SK-N-SH (cell line): ENCODE measurements at regions not wholly inside any gene's neighbourhood (a gene's known extent, or its start where the extent isn't known, plus 50 kb on each side); places are given as distances from the start of the nearest gene placed in this dataset.

Experiments used
- CTCF ChIA-PET: fragments of 300-600, 350-600 bp; formaldehyde crosslinking; extraction: SDS; loops from one replicate; lab custom pipeline; 2021; lab: Yijun Ruan, JAX
- POLR2A ChIA-PET: fragments of 350-600 bp; sonication (Branson Sonifier 250); formaldehyde crosslinking; extraction: SDS; loops from one replicate; lab custom pipeline; 2020; ENCODE audit warnings: antibody characterized with exemption, inconsistent platforms; lab: Yijun Ruan, JAX
- DNase-seq: peaks from one replicate; pipeline ENCODE4 v3.0.0; 2012
- H2AFZ ChIP-seq: fragments of 200-600 bp; sonication (generic); 2 replicates; pipeline ENCODE4 v1.8.1; 2016; ENCODE audit warnings: antibody characterized with exemption, mild to moderate bottlenecking, low read depth
- H3F3A ChIP-seq: fragments of 200-600 bp; sonication (generic); replicated peaks from 2 replicates; pipeline ENCODE3; 2016; ENCODE audit warnings: antibody characterized with exemption, mild to moderate bottlenecking; ENCODE audit not compliant: insufficient read depth
- H3K27ac ChIP-seq, 2 experiments: fragments of 200-500 bp in 1 of 2; fragments of 200-600 bp in 1 of 2; sonication (Bioruptor generic) in 1 of 2; sonication (generic), shearing (Covaris generic) in 1 of 2; 2 replicates each; pipeline versions ENCODE4 v1.5.1 to v1.6.1; 2014 to 2016; ENCODE audit warnings: low read depth in 2 of 2, inconsistent platforms in 1 of 2, low read length in 1 of 2, mild to moderate bottlenecking in 1 of 2, mixed read lengths in 1 of 2
- H3K27me3 ChIP-seq: fragments of 200-600 bp; sonication (generic), shearing (Covaris generic); 2 replicates; pipeline ENCODE4 v1.6.1; 2016; ENCODE audit warnings: mixed run types; ENCODE audit not compliant: insufficient read depth
- H3K36me3 ChIP-seq, 2 experiments: fragments of 200-500 bp in 1 of 2; fragments of 200-600 bp in 1 of 2; sonication (Bioruptor generic) in 1 of 2; sonication (generic) in 1 of 2; replicated peaks in 1 of 2; 2 replicates each; pipeline versions ENCODE3 to v1.5.1; 2014 to 2016; ENCODE audit warnings: low read length in 1 of 2, mild to moderate bottlenecking in 1 of 2; ENCODE audit not compliant: insufficient read depth in 2 of 2, control insufficient read depth in 1 of 2
- H3K4me1 ChIP-seq, 2 experiments: fragments of 200-500 bp in 1 of 2; fragments of 200-600 bp in 1 of 2; sonication (Bioruptor generic) in 1 of 2; sonication (generic), shearing (Covaris generic) in 1 of 2; 2 replicates each; pipeline versions ENCODE4 v1.5.1 to v1.6.1; 2014 to 2016; ENCODE audit warnings: low read depth in 1 of 2, low read length in 1 of 2, mixed run types in 1 of 2; ENCODE audit not compliant: insufficient read depth in 2 of 2, control insufficient read depth in 1 of 2
- H3K4me2 ChIP-seq: fragments of 200-600 bp; sonication (generic), shearing (Covaris generic); 2 replicates; pipeline ENCODE4 v1.6.1; 2017; ENCODE audit warnings: mixed run types
- H3K4me3 ChIP-seq, 2 experiments: fragments of 200-500 bp in 1 of 2; fragments of 200-600 bp in 1 of 2; sonication (Bioruptor generic) in 1 of 2; sonication (generic), shearing (Covaris generic) in 1 of 2; 2 replicates each; pipeline versions ENCODE4 v1.5.1 to v1.8.1; 2014 to 2016; ENCODE audit warnings: low read depth in 2 of 2, inconsistent platforms in 1 of 2, low read length in 1 of 2, mild to moderate bottlenecking in 1 of 2, mixed read lengths in 1 of 2, moderate library complexity in 1 of 2
- H3K79me2 ChIP-seq: fragments of 200-600 bp; sonication (generic); 2 replicates; pipeline ENCODE4 v1.8.1; 2017; ENCODE audit warnings: mild to moderate bottlenecking; ENCODE audit not compliant: insufficient read depth
- H3K9ac ChIP-seq: fragments of 200-600 bp; sonication (generic); 2 replicates; pipeline ENCODE4 v1.6.1; 2017; ENCODE audit warnings: mixed run types
- H3K9me2 ChIP-seq: fragments of 200-600 bp; sonication (generic); 2 replicates; pipeline ENCODE4 v1.6.1; 2017; ENCODE audit warnings: mixed run types
- H3K9me3 ChIP-seq: fragments of 200-600 bp; sonication (generic); 2 replicates; pipeline ENCODE4 v1.6.1; 2017; ENCODE audit warnings: mixed run types, mild to moderate bottlenecking, moderate library complexity
- H4K20me1 ChIP-seq: fragments of 200-600 bp; sonication (generic); 2 replicates; pipeline ENCODE4 v1.6.1; 2017; ENCODE audit warnings: mild to moderate bottlenecking, mixed run types; ENCODE audit not compliant: insufficient read depth
- EP300 ChIP-seq, 2 experiments: IDR thresholded peaks; 2 replicates each; pipeline versions ENCODE4 v1.4.0 to v1.6.1; 2012; ENCODE audit warnings: borderline replicate concordance in 1 of 2, low read depth in 1 of 2, low read length in 1 of 2
- FOXJ3 ChIP-seq: sonication (generic); formaldehyde crosslinking; IDR thresholded peaks from 2 replicates; pipeline ENCODE4 v1.5.1; 2020; ENCODE audit warnings: mild to moderate bottlenecking, missing genetic modification reagents
- JUND ChIP-seq: IDR thresholded peaks from 2 replicates; pipeline ENCODE4 v1.4.0; 2012
- MXI1 ChIP-seq: IDR thresholded peaks from 2 replicates; pipeline ENCODE4 v1.6.1; 2012; ENCODE audit warnings: mild to moderate bottlenecking, low read depth, low read length, improper control_type of control experiment
- NRF1 ChIP-seq: IDR thresholded peaks from 2 replicates; pipeline ENCODE4 v1.6.1; 2012; ENCODE audit warnings: low read depth, mild to moderate bottlenecking, low read length
- YY1 ChIP-seq: IDR thresholded peaks from 2 replicates; pipeline ENCODE4 v1.4.0; 2012; ENCODE audit warnings: low read depth, mild to moderate bottlenecking
- WGBS: methylation state at CpG from one replicate; pipeline ENCODE4 v1.1.6; 2017; ENCODE audit warnings: low lambda C conversion rate; 5-methylcytosine and 5-hydroxymethylcytosine counted together
- TF ChIP-seq, protein P1 (sequence below): IDR thresholded peaks from 2 replicates; pipeline ENCODE4 v1.4.0; 2012; ENCODE audit warnings: low read depth
- TF ChIP-seq, protein P2 (sequence below): IDR thresholded peaks from 2 replicates; pipeline ENCODE4 v1.6.1; 2012; ENCODE audit warnings: mild to moderate bottlenecking, low read depth, low read length, moderate library complexity

DNA sequence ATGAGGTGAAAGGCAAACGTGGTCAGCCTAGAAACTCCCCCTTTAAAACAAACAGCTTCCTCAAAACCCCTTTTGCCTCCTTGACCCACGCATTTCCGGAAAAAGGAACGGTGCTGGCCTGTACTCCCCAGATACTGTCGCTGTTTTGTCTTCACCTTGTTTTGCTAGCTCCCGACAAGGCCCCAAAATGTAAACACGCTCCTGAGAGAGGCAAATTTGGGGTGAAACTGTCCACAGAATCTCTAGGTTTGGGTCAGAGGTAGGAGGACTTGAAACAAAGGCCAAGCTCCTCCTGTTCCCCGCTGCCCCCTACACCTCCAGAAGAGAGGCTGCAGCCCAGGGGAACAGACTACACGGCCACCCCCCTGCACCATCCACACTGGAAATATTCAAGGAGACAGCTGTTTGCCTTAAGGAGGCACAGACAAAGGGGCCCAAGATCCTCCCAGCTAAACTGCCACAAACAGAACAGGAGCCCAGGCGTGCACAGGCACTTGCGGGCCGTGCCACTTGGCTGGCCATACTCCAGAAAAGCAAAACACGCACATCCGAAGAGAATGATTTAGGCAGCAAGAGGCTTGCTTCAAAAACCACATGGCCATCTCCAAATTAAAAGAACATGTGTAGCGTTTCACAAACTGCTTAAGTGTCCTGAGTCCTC lies 160.5 kb upstream of the GRK3 start:
- no peaks in the 10 kb centered on the region for H3K9me3 ChIP-seq
- peak overlapping the region; percentile 79 for H3K4me2 ChIP-seq
- H2AFZ ChIP-seq: no peak overlapping the region
- no peaks in the 10 kb centered on the region for H3K27me3 ChIP-seq
- peaks cover 5 to 31% of the 10 kb centered on the region in 2 experiments; a peak in 1 of 4 replicates for H3K4me1 ChIP-seq
- peak overlapping the region; percentile 59 to 61 for H3K4me3 ChIP-seq
- H3K79me2 ChIP-seq: peaks cover 14% of the 10 kb centered on the region
- H3K9ac ChIP-seq: peak overlapping the region; percentile 18; the same call in 1 of the 2 replicates
- POLR2A ChIA-PET: no interaction called here
- H4K20me1 ChIP-seq: peaks cover 9% of the 10 kb centered on the region; the same call in 1 of the 2 replicates
- peak; percentile 49 for DNase-seq
- no peaks in the 10 kb centered on the region for H3F3A ChIP-seq
- TF ChIP-seq NRF1: no peak
- no peak for TF ChIP-seq FOXJ3 (CRISPR knock-in tag)
- no peak for TF ChIP-seq JUND
- TF ChIP-seq, protein P1, sequence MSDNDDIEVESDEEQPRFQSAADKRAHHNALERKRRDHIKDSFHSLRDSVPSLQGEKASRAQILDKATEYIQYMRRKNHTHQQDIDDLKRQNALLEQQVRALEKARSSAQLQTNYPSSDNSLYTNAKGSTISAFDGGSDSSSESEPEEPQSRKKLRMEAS: no peak
- TF ChIP-seq, protein P2, sequence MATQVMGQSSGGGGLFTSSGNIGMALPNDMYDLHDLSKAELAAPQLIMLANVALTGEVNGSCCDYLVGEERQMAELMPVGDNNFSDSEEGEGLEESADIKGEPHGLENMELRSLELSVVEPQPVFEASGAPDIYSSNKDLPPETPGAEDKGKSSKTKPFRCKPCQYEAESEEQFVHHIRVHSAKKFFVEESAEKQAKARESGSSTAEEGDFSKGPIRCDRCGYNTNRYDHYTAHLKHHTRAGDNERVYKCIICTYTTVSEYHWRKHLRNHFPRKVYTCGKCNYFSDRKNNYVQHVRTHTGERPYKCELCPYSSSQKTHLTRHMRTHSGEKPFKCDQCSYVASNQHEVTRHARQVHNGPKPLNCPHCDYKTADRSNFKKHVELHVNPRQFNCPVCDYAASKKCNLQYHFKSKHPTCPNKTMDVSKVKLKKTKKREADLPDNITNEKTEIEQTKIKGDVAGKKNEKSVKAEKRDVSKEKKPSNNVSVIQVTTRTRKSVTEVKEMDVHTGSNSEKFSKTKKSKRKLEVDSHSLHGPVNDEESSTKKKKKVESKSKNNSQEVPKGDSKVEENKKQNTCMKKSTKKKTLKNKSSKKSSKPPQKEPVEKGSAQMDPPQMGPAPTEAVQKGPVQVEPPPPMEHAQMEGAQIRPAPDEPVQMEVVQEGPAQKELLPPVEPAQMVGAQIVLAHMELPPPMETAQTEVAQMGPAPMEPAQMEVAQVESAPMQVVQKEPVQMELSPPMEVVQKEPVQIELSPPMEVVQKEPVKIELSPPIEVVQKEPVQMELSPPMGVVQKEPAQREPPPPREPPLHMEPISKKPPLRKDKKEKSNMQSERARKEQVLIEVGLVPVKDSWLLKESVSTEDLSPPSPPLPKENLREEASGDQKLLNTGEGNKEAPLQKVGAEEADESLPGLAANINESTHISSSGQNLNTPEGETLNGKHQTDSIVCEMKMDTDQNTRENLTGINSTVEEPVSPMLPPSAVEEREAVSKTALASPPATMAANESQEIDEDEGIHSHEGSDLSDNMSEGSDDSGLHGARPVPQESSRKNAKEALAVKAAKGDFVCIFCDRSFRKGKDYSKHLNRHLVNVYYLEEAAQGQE: no peak
- TF ChIP-seq MXI1: peak; percentile 63; the same call in 1 of the 2 replicates
- TF ChIP-seq EP300 (IDR thresholded peaks at IDR 0.05; ENCODE audit: borderline replicate concordance in 1 of 2, low read depth in 1 of 2, low read length in 1 of 2): 0 out of 4 replicates have a peak, but pooled peaks of 1 of the 2 experiments have one; percentile 11
- TF ChIP-seq, all 33 proteins: peak for 2
- H3K9me2 ChIP-seq: no peaks in the 10 kb centered on the region
- WGBS: 27% methylated on average over 6 of the region's 15 CpGs
- H3K27ac ChIP-seq: peak overlapping the region; percentile 24 to 64; a peak in 3 of 4 replicates
- H3K36me3 ChIP-seq: no peaks in the 10 kb centered on the region
- CTCF ChIA-PET: interaction anchor here (0.9 to 1.4 kb wide), 4 partner anchors 9 to 42 kb away, joined by 3 to 5 read pairs (median 3); no protein-coding TSS in a partner anchor

DNA sequence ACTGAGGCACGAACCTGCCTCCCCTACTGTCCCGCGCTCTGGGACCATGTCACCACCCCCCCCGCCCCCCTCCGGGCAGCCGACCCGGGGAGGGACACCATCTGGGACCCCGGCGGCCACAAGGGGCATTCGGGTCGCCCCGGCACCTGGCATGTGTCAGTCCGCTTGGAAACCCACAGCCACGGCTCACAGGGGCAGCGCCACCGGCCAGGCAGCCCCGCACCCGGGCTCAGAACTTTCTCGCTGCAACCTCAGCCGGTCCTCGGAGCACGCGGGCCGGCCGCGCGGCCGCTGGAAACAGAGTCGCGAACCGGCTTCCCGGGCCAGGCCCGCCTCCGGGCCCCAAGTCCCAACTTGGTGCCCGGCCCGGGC lies 159.9 kb upstream of the GRK3 start:
- Histone ChIP-seq H3K4me2 (peak overlapping the region; percentile 79), H3F3A (no peaks in the 10 kb centered on the region), H3K27me3 (no peaks in the 10 kb centered on the region), H3K36me3 (no peaks in the 10 kb centered on the region), H4K20me1 (peaks cover 9% of the 10 kb centered on the region; the same call in 1 of the 2 replicates), H3K4me1 (peaks cover 5 to 31% of the 10 kb centered on the region in 2 experiments; a peak in 1 of 4 replicates), H3K79me2 (peaks cover 12% of the 10 kb centered on the region), H2AFZ (no peak overlapping the region), H3K9ac (peak overlapping the region; percentile 11; the same call in 1 of the 2 replicates), H3K4me3 (peak overlapping the region; percentile 59 to 61), H3K27ac (peak overlapping the region; percentile 24 to 47; a peak in 2 of 4 replicates), H3K9me3 (no peaks in the 10 kb centered on the region), H3K9me2 (no peaks in the 10 kb centered on the region)
- CTCF ChIA-PET: interaction anchor here (1.4 kb wide), 1 partner anchor 42 kb away, joined by 5 read pairs; no protein-coding TSS in a partner anchor
- WGBS: 0% methylated on average over 1 of the region's 36 CpGs
- POLR2A ChIA-PET: no interaction called here
- DNase-seq: peak; percentile 69
- no peak for TF ChIP-seq YY1
- TF ChIP-seq, protein P1: no peak
